ENCODE measurements at regions not wholly inside any gene's neighbourhood (a gene's known extent, or its start where the extent isn't known, plus 50 kb on each side); places are given as distances from the start of the nearest gene placed in this dataset.

- ChIA-PET POLR2A (no interaction called here), CTCF (no interaction called here), RAD21 (ENCODE audit: low non-redundant PET in 1 of 2, low total read pairs in 2 of 2, uncharacterized antibody in 2 of 2, unreplicated experiment in 2 of 2) (no interaction called here)
- TF ChIP-seq EGR1 (IDR thresholded peaks at IDR 0.05; ENCODE audit: low read depth) (no peak), CTCF (IDR thresholded peaks at IDR 0.05 in 2 of 3, conservative IDR thresholded peaks at IDR 0.05 in 1 of 3; ENCODE audit: borderline replicate concordance in 1 of 3, insufficient read depth in 1 of 3, low read depth in 2 of 3, low read length in 2 of 3) (no peak), TCF7L2 (IDR thresholded peaks at IDR 0.05; ENCODE audit: borderline replicate concordance, extremely low read depth, insufficient read depth, insufficient read length) (no peak), EZH2phosphoT487 (IDR thresholded peaks at IDR 0.05; ENCODE audit: borderline replicate concordance) (no peak), RAD21 (IDR thresholded peaks at IDR 0.05; ENCODE audit: low read depth) (no peak), REST (IDR thresholded peaks at IDR 0.05; ENCODE audit: low read depth) (no peak), POLR2AphosphoS5 (IDR thresholded peaks at IDR 0.05; ENCODE audit: low read depth, low read length) (no peak), SP1 (IDR thresholded peaks at IDR 0.05; ENCODE audit: low read depth) (no peak), ZNF274 (IDR thresholded peaks at IDR 0.05; ENCODE audit: low read depth, low read length) (no peak), MAX (IDR thresholded peaks at IDR 0.05) (no peak), FOSL1 (IDR thresholded peaks at IDR 0.05; ENCODE audit: low read depth) (no peak), CEBPB (IDR thresholded peaks at IDR 0.05; ENCODE audit: low read depth) (no peak), YY1 (IDR thresholded peaks at IDR 0.05; ENCODE audit: extremely low read depth, insufficient replicate concordance, low read depth, low read length) (no peak), ELF1 (IDR thresholded peaks at IDR 0.05; ENCODE audit: borderline replicate concordance, low read depth) (no peak)
- no peaks in the 10 kb centered on the region for H3K4me1 ChIP-seq (ENCODE audit: control insufficient read depth in 1 of 2, insufficient read depth in 2 of 2, low read length in 2 of 2)
- H3K9me3 ChIP-seq (ENCODE audit: control insufficient read depth in 1 of 2, insufficient read depth in 1 of 2, low read depth in 1 of 2, low read length in 2 of 2): peaks cover 4 to 8% of the 10 kb centered on the region in 2 experiments; a peak in 2 of 4 replicates
- H3K9ac ChIP-seq (ENCODE audit: low read length): no peak overlapping the region
- no peaks in the 10 kb centered on the region for H3K9me2 ChIP-seq (ENCODE audit: insufficient read depth)
- DNase-seq (ENCODE audit: low read depth, low spot score) (no peak), ATAC-seq (no peak)
- no peak overlapping the region for H3K4me2 ChIP-seq (ENCODE audit: low read length)
- H3K36me3 ChIP-seq (ENCODE audit: control insufficient read depth in 1 of 2, insufficient read depth in 2 of 2, low read length in 2 of 2): no peaks in the 10 kb centered on the region
- H3K27ac ChIP-seq (ENCODE audit: low read depth, low read length): no peak overlapping the region
- intact Hi-C loops (cut with micrococcal nuclease): no loop called here
- H3K27me3 ChIP-seq (ENCODE audit: insufficient read depth, low read length): no peaks in the 10 kb centered on the region
- no peak overlapping the region for H3K4me3 ChIP-seq (replicated peaks in 1 of 2; ENCODE audit: low read depth in 1 of 2, low read length in 2 of 2)
- H4K20me1 ChIP-seq (ENCODE audit: insufficient read depth): no peaks in the 10 kb centered on the region
- no peaks in the 10 kb centered on the region for H3K79me2 ChIP-seq (ENCODE audit: insufficient read depth, low read length)
- no TSS peak for BruUV-seq (replicated peaks)
- no peak overlapping the region for H2AFZ ChIP-seq (ENCODE audit: low read depth, low read length, poor library complexity, severe bottlenecking)
Measured at GRCh38 chr2:4353668-4354067, 650.3 kb downstream of the DCDC2C start.
